ENCODE measurements at regions not wholly inside any gene's neighbourhood (a gene's known extent, or its start where the extent isn't known, plus 50 kb on each side); places are given as distances from the start of the nearest gene placed in this dataset.

GRCh38 chr2:6336752-6337471 lies 528.8 kb downstream of the CMPK2 start:
- CTCF ChIA-PET (ENCODE audit: partially characterized antibody), result no interaction called here
- DNase-seq (ENCODE audit: low read depth in 1 of 2, low spot score in 2 of 2) (no peak), FAIRE-seq (no peak)
- Histone ChIP-seq H3K14ac (ENCODE audit: insufficient read length) (no peak overlapping the region), H2AFZ (ENCODE audit: low read length) (peak overlapping the region; percentile 40; the same call in 1 of the 2 replicates), H2BK15ac (ENCODE audit: low read length) (no peak overlapping the region), H3K23ac (ENCODE audit: insufficient read length) (no peak overlapping the region), H3K4me1 (replicated peaks in 1 of 4; ENCODE audit: control insufficient read depth in 3 of 4, insufficient read depth in 4 of 4, low read length in 3 of 4) (0 out of 7 replicates have a peak, but pooled peaks cover 0 to 2% (median 0%) of the 10 kb centered on the region in 4 experiments), H3K27ac (ENCODE audit: low read depth, low read length) (no peak overlapping the region), H3K79me2 (ENCODE audit: control insufficient read depth in 1 of 2, insufficient read depth in 2 of 2, low read length in 2 of 2) (no peaks in the 10 kb centered on the region), H3K18ac (ENCODE audit: extremely low read depth, low read length) (no peak overlapping the region; the same call in 1 of the 2 replicates), H4K5ac (ENCODE audit: insufficient read length, low read depth, low read length) (no peak overlapping the region), H2BK20ac (ENCODE audit: low read length) (peak overlapping the region; percentile 82; the same call in 1 of the 2 replicates), H2BK120ac (replicated peaks; ENCODE audit: low read depth, low read length) (peak overlapping the region; percentile 28), H3K79me1 (ENCODE audit: low read depth, low read length) (no peaks in the 10 kb centered on the region), H3K36me3 (ENCODE audit: control insufficient read depth in 2 of 4, insufficient read depth in 4 of 4, low read length in 3 of 4) (no peaks in the 10 kb centered on the region), H3K27me3 (replicated peaks in 1 of 4; ENCODE audit: control insufficient read depth in 3 of 4, extremely low read depth in 1 of 4, insufficient read depth in 3 of 4, low read length in 3 of 4) (no peaks in the 10 kb centered on the region), H3K4ac (replicated peaks; ENCODE audit: insufficient read length, low read depth, low read length) (no peak overlapping the region), H4K8ac (ENCODE audit: extremely low read depth, insufficient read depth, low read length) (no peak overlapping the region), H3K4me2 (ENCODE audit: insufficient read depth in 1 of 2, low read depth in 2 of 2, low read length in 2 of 2) (no peak overlapping the region), H3K9ac (replicated peaks in 1 of 4; ENCODE audit: extremely low read depth in 1 of 4, low read depth in 3 of 4, low read length in 3 of 4) (no peak overlapping the region), H4K91ac (replicated peaks; ENCODE audit: insufficient read length, low read length) (no peak overlapping the region), H4K20me1 (replicated peaks in 1 of 2; ENCODE audit: control insufficient read depth in 1 of 2, insufficient read depth in 2 of 2, low read length in 2 of 2) (no peaks in the 10 kb centered on the region), H2AK5ac (ENCODE audit: low read depth, low read length) (no peak overlapping the region), H3K9me3 (ENCODE audit: insufficient read depth in 2 of 2, low read depth in 1 of 2, low read length in 1 of 2) (no peaks in the 10 kb centered on the region), H3K23me2 (ENCODE audit: low read depth, low read length) (no peaks in the 10 kb centered on the region), H2BK5ac (ENCODE audit: low read depth, low read length) (no peak overlapping the region), H3K4me3 (ENCODE audit: extremely low read depth in 1 of 4, insufficient read depth in 2 of 4, low read depth in 3 of 4, low read length in 4 of 4) (no peak overlapping the region), H2BK12ac (ENCODE audit: low read depth, low read length) (no peak overlapping the region), H3K56ac (replicated peaks; ENCODE audit: insufficient read length, low read depth, low read length) (no peak overlapping the region)
- POLR2A ChIA-PET (ENCODE audit: partially characterized antibody), result no interaction called here
- 89% methylated on average over 5 of the region's 5 CpGs; no CpG with 5 or more reads in 1 of the 2 experiments for WGBS, 2 experiments (ENCODE audit: extremely low coverage in 1 of 2, insufficient coverage in 1 of 2, insufficient read length in 1 of 2, insufficient replicate concordance in 2 of 2, low coverage in 1 of 2, low lambda C conversion rate in 2 of 2, missing lambda C conversion rate in 1 of 2)
- TF ChIP-seq TEAD4 (IDR thresholded peaks at IDR 0.05; ENCODE audit: low read depth, low read length) (no peak), HDAC6 (IDR thresholded peaks at IDR 0.05; ENCODE audit: low read depth, low read length) (no peak), SIRT6 (IDR thresholded peaks at IDR 0.05; ENCODE audit: low read length) (no peak), YY1 (IDR thresholded peaks at IDR 0.05; ENCODE audit: low read depth, low read length) (no peak), HDAC2 (IDR thresholded peaks at IDR 0.05; ENCODE audit: borderline replicate concordance in 1 of 2, low read depth in 2 of 2, low read length in 2 of 2) (no peak), SRF (IDR thresholded peaks at IDR 0.05; ENCODE audit: low read depth, low read length) (no peak), JUND (IDR thresholded peaks at IDR 0.05; ENCODE audit: low read length) (no peak), PHF8 (conservative IDR thresholded peaks at IDR 0.05; ENCODE audit: low read depth, low read length) (no peak), EGR1 (IDR thresholded peaks at IDR 0.05; ENCODE audit: borderline replicate concordance, low read depth, low read length) (no peak), CTCF (IDR thresholded peaks at IDR 0.05; ENCODE audit: control extremely low read depth in 1 of 3, insufficient read depth in 1 of 3, low read depth in 1 of 3, low read length in 3 of 3) (no peak), SP1 (IDR thresholded peaks at IDR 0.05; ENCODE audit: low read depth, low read length) (no peak)

Measured in H1 (cell line).